Neutrophil (primary cell): ENCODE measurements at regions not wholly inside any gene's neighbourhood (a gene's known extent, or its start where the extent isn't known, plus 50 kb on each side); places are given as distances from the start of the nearest gene placed in this dataset.

Experiments
- H3K27ac ChIP-seq: fragments of 200-600 bp; sonication (generic); 2 replicates; pipeline ENCODE4 v1.5.1; 2016; ENCODE audit warnings: mild to moderate bottlenecking, moderate library complexity
- H3K27me3 ChIP-seq: fragments of 200-600 bp; sonication (generic); 2 replicates; pipeline ENCODE4 v1.6.0; 2016; ENCODE audit warnings: mild to moderate bottlenecking
- H3K36me3 ChIP-seq: fragments of 200-600 bp; sonication (generic); 2 replicates; pipeline ENCODE4 v1.5.1; 2017
- H3K4me1 ChIP-seq, 2 experiments: fragments of 200-600 bp in 1 of 2; sonication (generic) in 1 of 2; 1 replicate in 1 of 2; 2 replicates in 1 of 2; pipeline versions ENCODE4 v1.5.1 to v1.6.1; 2013 to 2016; ENCODE audit warnings: low read depth in 1 of 2, low read length in 1 of 2, mild to moderate bottlenecking in 1 of 2, moderate library complexity in 1 of 2; ENCODE audit not compliant: control insufficient read depth in 1 of 2, insufficient read depth in 1 of 2
- H3K4me3 ChIP-seq, 2 experiments: fragments of 200-600 bp in 1 of 2; sonication (generic) in 1 of 2; 1 replicate in 1 of 2; 2 replicates in 1 of 2; pipeline ENCODE4 v1.5.1; 2013 to 2016; ENCODE audit warnings: low read depth in 1 of 2, low read length in 1 of 2, mild to moderate bottlenecking in 1 of 2, moderate library complexity in 1 of 2
- H3K9me3 ChIP-seq: fragments of 200-600 bp; sonication (generic); 2 replicates; pipeline ENCODE4 v1.5.1; 2016
- TF ChIP-seq, protein P1 (sequence below): fragments of 200-600 bp; sonication (generic); IDR thresholded peaks from 2 replicates; pipeline ENCODE4 v1.5.1; 2016; ENCODE audit warnings: antibody characterized with exemption

DNA sequence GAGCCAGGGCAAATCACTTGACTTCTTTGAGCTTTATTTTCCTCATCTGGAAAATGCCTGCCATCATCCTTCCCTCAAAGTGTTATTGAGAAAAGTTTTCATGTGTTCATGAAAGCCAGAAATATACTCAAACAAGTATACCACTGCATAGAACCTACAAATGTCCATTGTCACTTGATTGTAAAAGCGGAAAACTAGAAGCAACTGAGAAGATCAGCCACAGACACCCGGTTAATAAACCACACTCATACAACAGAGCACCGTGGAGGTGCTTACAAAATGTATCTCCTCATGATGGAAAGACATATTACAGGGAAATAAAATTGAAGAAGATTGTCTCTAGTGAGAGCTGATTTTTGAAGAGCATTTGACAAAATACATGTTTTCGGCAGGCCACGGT is 117.2 kb upstream of the MSX2 start:
- Histone ChIP-seq H3K4me3 (no peak overlapping the region), H3K4me1 (no peaks in the 10 kb centered on the region), H3K9me3 (no peaks in the 10 kb centered on the region), H3K27me3 (peaks cover 38% of the 10 kb centered on the region), H3K36me3 (no peaks in the 10 kb centered on the region), H3K27ac (no peak overlapping the region)
- TF ChIP-seq, protein P1, sequence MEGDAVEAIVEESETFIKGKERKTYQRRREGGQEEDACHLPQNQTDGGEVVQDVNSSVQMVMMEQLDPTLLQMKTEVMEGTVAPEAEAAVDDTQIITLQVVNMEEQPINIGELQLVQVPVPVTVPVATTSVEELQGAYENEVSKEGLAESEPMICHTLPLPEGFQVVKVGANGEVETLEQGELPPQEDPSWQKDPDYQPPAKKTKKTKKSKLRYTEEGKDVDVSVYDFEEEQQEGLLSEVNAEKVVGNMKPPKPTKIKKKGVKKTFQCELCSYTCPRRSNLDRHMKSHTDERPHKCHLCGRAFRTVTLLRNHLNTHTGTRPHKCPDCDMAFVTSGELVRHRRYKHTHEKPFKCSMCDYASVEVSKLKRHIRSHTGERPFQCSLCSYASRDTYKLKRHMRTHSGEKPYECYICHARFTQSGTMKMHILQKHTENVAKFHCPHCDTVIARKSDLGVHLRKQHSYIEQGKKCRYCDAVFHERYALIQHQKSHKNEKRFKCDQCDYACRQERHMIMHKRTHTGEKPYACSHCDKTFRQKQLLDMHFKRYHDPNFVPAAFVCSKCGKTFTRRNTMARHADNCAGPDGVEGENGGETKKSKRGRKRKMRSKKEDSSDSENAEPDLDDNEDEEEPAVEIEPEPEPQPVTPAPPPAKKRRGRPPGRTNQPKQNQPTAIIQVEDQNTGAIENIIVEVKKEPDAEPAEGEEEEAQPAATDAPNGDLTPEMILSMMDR, result no peak

DNA sequence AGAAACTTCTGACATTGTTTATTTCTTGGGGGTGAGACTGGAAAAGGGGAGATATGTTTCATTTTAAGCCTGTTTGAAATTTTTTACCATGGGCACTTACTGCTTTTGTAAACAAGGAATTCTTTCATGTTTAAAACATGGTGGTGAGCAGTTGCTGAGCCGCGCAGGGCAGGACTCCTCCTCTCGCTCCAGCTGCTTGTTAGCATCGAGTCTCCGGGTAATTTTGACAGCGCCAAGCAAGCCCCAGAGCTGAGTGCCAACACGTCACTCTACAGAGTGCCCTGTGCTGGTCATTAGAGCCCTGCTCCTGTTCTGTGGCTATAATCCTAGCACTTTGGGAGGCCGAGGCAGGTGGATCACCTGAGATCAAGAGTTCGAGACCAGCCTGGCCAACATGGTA is 116.5 kb upstream of the MSX2 start:
- TF ChIP-seq, protein P1, result no peak
- Histone ChIP-seq H3K4me1 (no peaks in the 10 kb centered on the region), H3K36me3 (no peaks in the 10 kb centered on the region), H3K4me3 (no peak overlapping the region), H3K27ac (no peak overlapping the region), H3K9me3 (no peaks in the 10 kb centered on the region), H3K27me3 (peaks cover 44% of the 10 kb centered on the region)

DNA sequence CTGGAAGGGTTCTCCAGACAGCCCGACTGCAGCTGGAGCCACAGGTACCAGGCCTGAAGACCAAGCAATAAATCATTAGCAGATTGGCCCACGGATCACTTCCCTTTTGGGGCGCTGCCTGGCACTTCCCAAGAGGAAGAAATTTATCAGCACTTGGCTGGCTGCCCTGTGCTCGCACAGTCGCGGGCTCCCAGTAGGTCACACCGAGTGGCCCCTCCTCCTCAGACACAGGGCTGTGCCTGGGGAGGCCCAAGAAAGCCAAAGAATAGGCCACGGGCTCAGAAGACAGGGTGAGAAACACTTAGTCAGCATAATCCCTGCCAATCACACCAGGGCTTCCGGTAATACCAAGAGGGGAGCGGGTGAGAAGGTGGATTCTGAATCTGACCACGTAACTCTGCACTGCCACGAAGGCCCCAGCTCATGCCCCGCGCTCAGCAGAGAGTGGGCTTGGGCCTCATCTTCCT is 115.7 kb upstream of the MSX2 start:
- no peaks in the 10 kb centered on the region for H3K4me1 ChIP-seq
- H3K27ac ChIP-seq, result no peak overlapping the region
- H3K4me3 ChIP-seq, result no peak overlapping the region
- peaks cover 49% of the 10 kb centered on the region for H3K27me3 ChIP-seq
- H3K36me3 ChIP-seq, result no peaks in the 10 kb centered on the region
- no peaks in the 10 kb centered on the region for H3K9me3 ChIP-seq
- TF ChIP-seq, protein P1, result no peak

DNA sequence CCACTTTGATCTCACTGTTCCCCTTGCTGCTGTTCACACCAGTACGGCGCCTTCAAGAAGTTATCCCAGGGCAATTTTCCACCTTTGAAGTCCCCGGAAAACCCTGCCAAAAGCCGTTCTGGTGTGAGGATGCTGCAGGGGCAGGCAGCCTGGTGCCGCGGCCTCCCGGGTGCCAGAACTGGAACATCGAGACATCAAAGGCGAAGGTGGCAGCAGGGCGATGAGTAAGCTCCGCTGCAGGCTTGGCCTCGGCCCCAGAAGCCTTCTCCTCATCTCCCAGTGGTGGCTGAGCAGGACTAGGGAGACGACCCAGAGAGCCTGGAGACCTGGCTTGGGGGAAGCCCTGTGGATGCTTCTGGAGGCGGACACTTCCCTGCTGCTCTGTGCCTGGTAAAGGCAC is 115.3 kb upstream of the MSX2 start:
- Histone ChIP-seq H3K4me1 (no peaks in the 10 kb centered on the region), H3K27ac (no peak overlapping the region), H3K27me3 (peaks cover 49% of the 10 kb centered on the region), H3K36me3 (no peaks in the 10 kb centered on the region), H3K9me3 (no peaks in the 10 kb centered on the region), H3K4me3 (no peak overlapping the region)
- TF ChIP-seq, protein P1, result no peak

DNA sequence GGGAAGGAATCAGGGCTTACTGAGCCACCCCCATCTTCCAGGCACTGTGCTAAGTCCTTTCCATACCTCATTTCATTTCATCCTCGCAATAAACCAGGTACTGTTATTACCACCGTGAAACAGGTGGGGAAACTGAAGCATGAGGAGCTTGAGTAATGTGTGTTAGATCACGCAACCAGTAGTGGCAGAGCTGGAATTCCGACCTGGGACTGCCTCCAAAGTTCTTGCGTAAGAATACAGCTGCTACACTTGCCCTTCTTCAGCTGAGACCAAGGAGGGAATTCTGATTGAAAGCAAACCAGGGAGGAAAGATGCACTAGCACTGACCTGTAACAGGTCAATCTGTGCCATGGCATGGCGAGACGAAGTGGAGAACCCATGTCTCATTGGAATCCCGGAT is 113.4 kb upstream of the MSX2 start:
- TF ChIP-seq, protein P1, result no peak
- Histone ChIP-seq H3K4me1 (no peaks in the 10 kb centered on the region), H3K27ac (no peak overlapping the region), H3K36me3 (no peaks in the 10 kb centered on the region), H3K9me3 (no peaks in the 10 kb centered on the region), H3K27me3 (peaks cover 49% of the 10 kb centered on the region), H3K4me3 (no peak overlapping the region)

DNA sequence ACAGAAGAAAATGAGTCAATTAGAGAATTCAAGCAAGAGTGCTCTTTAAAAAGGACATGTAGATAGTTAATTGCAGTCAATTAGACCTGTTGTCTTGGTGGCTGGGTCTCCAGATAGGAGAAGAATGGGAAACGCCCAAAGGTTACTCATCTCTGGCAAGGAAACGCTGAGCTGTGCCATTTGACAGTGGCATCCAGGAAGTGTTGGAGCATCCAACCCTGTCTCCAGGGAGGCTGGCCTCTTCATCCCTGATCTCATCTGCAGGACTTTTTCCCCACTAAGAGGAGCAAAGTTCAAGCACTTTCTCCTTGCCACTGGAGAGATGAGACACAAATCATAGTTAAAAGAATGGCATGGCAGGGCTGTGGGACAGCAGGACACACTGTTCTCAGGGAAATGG is 111.7 kb upstream of the MSX2 start:
- no peak overlapping the region for H3K27ac ChIP-seq
- no peaks in the 10 kb centered on the region for H3K36me3 ChIP-seq
- no peaks in the 10 kb centered on the region for H3K9me3 ChIP-seq
- no peak overlapping the region for H3K4me3 ChIP-seq
- H3K27me3 ChIP-seq, result peaks cover 35% of the 10 kb centered on the region
- H3K4me1 ChIP-seq, result no peaks in the 10 kb centered on the region
- TF ChIP-seq, protein P1, result no peak
